ENCODE measurements at regions not wholly inside any gene's neighbourhood (a gene's known extent, or its start where the extent isn't known, plus 50 kb on each side); places are given as distances from the start of the nearest gene placed in this dataset.

GRCh38 chr11:92720385-92720784, 249.1 kb upstream of the MTNR1B start:
- peaks cover 3% of the 10 kb centered on the region for H3K27me3 Mint-ChIP-seq
- H3K9me3 Mint-ChIP-seq (ENCODE audit: low read depth): peaks cover 9% of the 10 kb centered on the region
- H3K27ac Mint-ChIP-seq: no peak overlapping the region
- H3K4me1 Mint-ChIP-seq (ENCODE audit: low read depth): no peaks in the 10 kb centered on the region
- H3K36me3 Mint-ChIP-seq (ENCODE audit: insufficient read depth): peaks cover 3% of the 10 kb centered on the region
- DNase-seq (ENCODE audit: low spot score, unreplicated experiment): no peak
- no peak for TF ChIP-seq CTCF (IDR thresholded peaks at IDR 0.05; ENCODE audit: unreplicated experiment)
- H3K4me3 Mint-ChIP-seq (ENCODE audit: low read depth): no peak overlapping the region

GRCh38 chr11:92725352-92725751, 244.1 kb upstream of the MTNR1B start:
- Mint-ChIP-seq H3K27ac (no peak overlapping the region), H3K4me1 (ENCODE audit: low read depth) (peaks cover 3% of the 10 kb centered on the region), H3K9me3 (ENCODE audit: low read depth) (peaks cover 6% of the 10 kb centered on the region), H3K4me3 (ENCODE audit: low read depth) (no peak overlapping the region), H3K36me3 (ENCODE audit: insufficient read depth) (peaks cover 3% of the 10 kb centered on the region), H3K27me3 (no peaks in the 10 kb centered on the region)
- DNase-seq (ENCODE audit: low spot score, unreplicated experiment): no peak
- TF ChIP-seq CTCF (IDR thresholded peaks at IDR 0.05; ENCODE audit: unreplicated experiment): no peak

GRCh38 chr11:92727123-92727522, 242.3 kb upstream of the MTNR1B start:
- TF ChIP-seq CTCF (IDR thresholded peaks at IDR 0.05; ENCODE audit: unreplicated experiment): no peak
- peaks cover 3% of the 10 kb centered on the region for H3K4me1 Mint-ChIP-seq (ENCODE audit: low read depth)
- no peaks in the 10 kb centered on the region for H3K27me3 Mint-ChIP-seq
- H3K4me3 Mint-ChIP-seq (ENCODE audit: low read depth): no peak overlapping the region
- peaks cover 3% of the 10 kb centered on the region for H3K36me3 Mint-ChIP-seq (ENCODE audit: insufficient read depth)
- DNase-seq (ENCODE audit: low spot score, unreplicated experiment): no peak
- H3K9me3 Mint-ChIP-seq (ENCODE audit: low read depth): peaks cover 6% of the 10 kb centered on the region
- H3K27ac Mint-ChIP-seq: no peak overlapping the region

- no peak for DNase-seq (ENCODE audit: low spot score, unreplicated experiment)
These were observed 241.7 kb upstream of the MTNR1B start for GRCh38 chr11:92727769-92728168.

GRCh38 chr11:92728628-92729027, 240.8 kb upstream of the MTNR1B start:
- no peaks in the 10 kb centered on the region for H3K9me3 Mint-ChIP-seq (ENCODE audit: low read depth)
- H3K27me3 Mint-ChIP-seq: no peaks in the 10 kb centered on the region
- no peak for DNase-seq (ENCODE audit: low spot score, unreplicated experiment)
- H3K4me1 Mint-ChIP-seq (ENCODE audit: low read depth): peaks cover 3% of the 10 kb centered on the region
- no peaks in the 10 kb centered on the region for H3K36me3 Mint-ChIP-seq (ENCODE audit: insufficient read depth)
- TF ChIP-seq CTCF (IDR thresholded peaks at IDR 0.05; ENCODE audit: unreplicated experiment): no peak
- H3K4me3 Mint-ChIP-seq (ENCODE audit: low read depth): no peak overlapping the region
- no peak overlapping the region for H3K27ac Mint-ChIP-seq

More at GRCh38 chr11:92727769-92728168, 241.7 kb upstream of the MTNR1B start:
- Mint-ChIP-seq H3K4me3 (ENCODE audit: low read depth) (no peak overlapping the region), H3K9me3 (ENCODE audit: low read depth) (peaks cover 6% of the 10 kb centered on the region), H3K27me3 (no peaks in the 10 kb centered on the region), H3K4me1 (ENCODE audit: low read depth) (peaks cover 3% of the 10 kb centered on the region), H3K27ac (no peak overlapping the region), H3K36me3 (ENCODE audit: insufficient read depth) (peaks cover 3% of the 10 kb centered on the region)
- no peak for TF ChIP-seq CTCF (IDR thresholded peaks at IDR 0.05; ENCODE audit: unreplicated experiment)

All from progenitor cell of endocrine pancreas (in vitro differentiated cells).